ENCODE measurements at regions not wholly inside any gene's neighbourhood (a gene's known extent, or its start where the extent isn't known, plus 50 kb on each side); places are given as distances from the start of the nearest gene placed in this dataset.
A peak's percentile ranks its signal among the peaks of the same experiment; 100 is the strongest.
"Not testable (repeated sequence)": the region's sequence is repeated elsewhere in the genome, so short reads cannot be mapped to it uniquely, and the experiment has no call there.

- no peak overlapping the region for H3K4me2 ChIP-seq
These were observed 93.2 kb downstream of the CTH start for GRCh38 chr1:70504176-70504820.

GRCh38 chr1:70504821-70505193, 93.7 kb downstream of the CTH start:
- no peaks in the 10 kb centered on the region for H3K27me3 ChIP-seq
- no peak overlapping the region for H3K27ac Mint-ChIP-seq
- H3K4me1 Mint-ChIP-seq = no peaks in the 10 kb centered on the region
- no peaks in the 10 kb centered on the region for H4K20me1 ChIP-seq (ENCODE audit: low read depth)
- H3K36me3 ChIP-seq = no peaks in the 10 kb centered on the region
- H3F3A ChIP-seq (ENCODE audit: low read depth) = no peaks in the 10 kb centered on the region
- no peak overlapping the region for H3K4me2 ChIP-seq
- no peaks in the 10 kb centered on the region for H3K79me2 ChIP-seq (ENCODE audit: low read depth)
- H3K4me3 ChIP-seq = no peak overlapping the region
- peaks cover 4% of the 10 kb centered on the region for H3K27me3 Mint-ChIP-seq (ENCODE audit: insufficient read depth, low read depth)
- DNase-seq (ENCODE audit: low spot score) = no peak
- no peak overlapping the region for H3K4me3 Mint-ChIP-seq
- no peak overlapping the region for H3K27ac ChIP-seq
- H3K9me3 Mint-ChIP-seq = no peaks in the 10 kb centered on the region
- H3K9ac ChIP-seq = no peak overlapping the region
- no peak for TF ChIP-seq EZH2phosphoT487 (IDR thresholded peaks at IDR 0.05)
- TF ChIP-seq EZH2 (IDR thresholded peaks at IDR 0.05) = no peak
- H2AFZ ChIP-seq (replicated peaks) = no peak overlapping the region
- H3K4me1 ChIP-seq = no peaks in the 10 kb centered on the region
- no peaks in the 10 kb centered on the region for H3K36me3 Mint-ChIP-seq
- no peaks in the 10 kb centered on the region for H3K9me3 ChIP-seq (ENCODE audit: low read depth)

More at GRCh38 chr1:70504176-70504820, 93.2 kb downstream of the CTH start:
- no peaks in the 10 kb centered on the region for H3K36me3 Mint-ChIP-seq
- Histone ChIP-seq H3K9me3 (ENCODE audit: low read depth) (no peaks in the 10 kb centered on the region), H2AFZ (replicated peaks) (no peak overlapping the region), H3K4me3 (no peak overlapping the region), H3K27me3 (no peaks in the 10 kb centered on the region), H3K27ac (no peak overlapping the region), H3F3A (ENCODE audit: low read depth) (no peaks in the 10 kb centered on the region), H3K9ac (no peak overlapping the region), H3K36me3 (no peaks in the 10 kb centered on the region), H3K79me2 (ENCODE audit: low read depth) (no peaks in the 10 kb centered on the region), H4K20me1 (ENCODE audit: low read depth) (no peaks in the 10 kb centered on the region), H3K4me1 (no peaks in the 10 kb centered on the region)
- no peaks in the 10 kb centered on the region for H3K4me1 Mint-ChIP-seq
- H3K9me3 Mint-ChIP-seq = no peaks in the 10 kb centered on the region
- H3K27me3 Mint-ChIP-seq (ENCODE audit: insufficient read depth, low read depth) = peaks cover 4% of the 10 kb centered on the region
- no peak overlapping the region for H3K4me3 Mint-ChIP-seq
- H3K27ac Mint-ChIP-seq = no peak overlapping the region
- no peak for TF ChIP-seq CTCF (IDR thresholded peaks at IDR 0.05)
- no peak for TF ChIP-seq EZH2phosphoT487 (IDR thresholded peaks at IDR 0.05)
- no peak for TF ChIP-seq EZH2 (IDR thresholded peaks at IDR 0.05)
- no peak for DNase-seq (ENCODE audit: low spot score)

- H3K27me3 Mint-ChIP-seq (ENCODE audit: insufficient read depth, low read depth) = not testable (repeated sequence)
These were observed 96.9 kb downstream of the CTH start for GRCh38 chr1:70507991-70508390.

GRCh38 chr1:70509996-70510876, 99.2 kb downstream of the CTH start:
- peaks cover 2% of the 10 kb centered on the region for H3K4me1 Mint-ChIP-seq
- no peak overlapping the region for H3K27ac Mint-ChIP-seq
- no peaks in the 10 kb centered on the region for H3K27me3 ChIP-seq
- H3K9me3 Mint-ChIP-seq = no peaks in the 10 kb centered on the region
- H3K36me3 ChIP-seq = no peaks in the 10 kb centered on the region
- TF ChIP-seq EZH2phosphoT487 (IDR thresholded peaks at IDR 0.05) = no peak
- peak; percentile 75 for TF ChIP-seq CTCF (IDR thresholded peaks at IDR 0.05)
- H3K4me1 ChIP-seq = no peaks in the 10 kb centered on the region
- no peaks in the 10 kb centered on the region for H3K36me3 Mint-ChIP-seq
- no peak overlapping the region for H3K9ac ChIP-seq
- no peak overlapping the region for H3K4me2 ChIP-seq
- H3K27ac ChIP-seq = no peak overlapping the region
- peaks cover 4% of the 10 kb centered on the region for H3K27me3 Mint-ChIP-seq (ENCODE audit: insufficient read depth, low read depth)
- no peak overlapping the region for H2AFZ ChIP-seq (replicated peaks)
- no peaks in the 10 kb centered on the region for H3K79me2 ChIP-seq (ENCODE audit: low read depth)
- H3F3A ChIP-seq (ENCODE audit: low read depth) = no peaks in the 10 kb centered on the region
- no peak overlapping the region for H3K4me3 ChIP-seq
- no peaks in the 10 kb centered on the region for H4K20me1 ChIP-seq (ENCODE audit: low read depth)
- no peak overlapping the region for H3K4me3 Mint-ChIP-seq
- no peaks in the 10 kb centered on the region for H3K9me3 ChIP-seq (ENCODE audit: low read depth)
- DNase-seq (ENCODE audit: low spot score) = peak; percentile 74

More at GRCh38 chr1:70507991-70508390, 96.9 kb downstream of the CTH start:
- not testable (repeated sequence) for H4K20me1 ChIP-seq (ENCODE audit: low read depth); H3K27me3 ChIP-seq; H3K36me3 ChIP-seq; H3K4me2 ChIP-seq; H3K4me1 Mint-ChIP-seq; H3K9ac ChIP-seq; H3K4me1 ChIP-seq; H3K4me3 Mint-ChIP-seq; H3K4me3 ChIP-seq; H3K27ac Mint-ChIP-seq; H3K36me3 Mint-ChIP-seq; H3F3A ChIP-seq (ENCODE audit: low read depth); H3K27ac ChIP-seq; H2AFZ ChIP-seq (replicated peaks); H3K79me2 ChIP-seq (ENCODE audit: low read depth); H3K9me3 ChIP-seq (ENCODE audit: low read depth); H3K9me3 Mint-ChIP-seq; DNase-seq (ENCODE audit: low spot score)
